ENCODE measurements at regions not wholly inside any gene's neighbourhood (a gene's known extent, or its start where the extent isn't known, plus 50 kb on each side); places are given as distances from the start of the nearest gene placed in this dataset.
"Not testable (repeated sequence)": the region's sequence is repeated elsewhere in the genome, so short reads cannot be mapped to it uniquely, and the experiment has no call there.

DNA sequence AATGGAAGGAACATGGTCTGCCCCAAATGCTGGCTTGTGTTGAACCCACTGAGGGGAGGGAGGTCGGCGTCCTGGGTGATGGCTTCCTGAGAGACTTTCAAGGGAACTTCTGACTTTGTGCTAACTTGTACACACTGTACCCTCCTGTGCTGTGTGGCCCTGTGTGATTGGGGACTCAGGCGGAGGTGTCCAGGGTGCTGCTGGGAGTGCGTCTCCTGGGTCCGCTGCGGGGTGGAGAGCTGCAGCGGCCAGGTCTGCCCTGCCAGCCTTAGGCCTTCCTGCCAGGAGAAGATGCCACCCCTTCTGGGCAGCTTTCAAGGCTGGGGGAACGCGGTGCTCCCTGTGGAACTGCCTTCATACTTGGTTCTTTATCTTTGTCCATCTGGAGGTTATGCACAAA, 170.1 kb downstream of the URI1 start:
- no peak overlapping the region for H3K4me3 Mint-ChIP-seq (ENCODE audit: low read depth, unreplicated experiment)
- H3K27me3 Mint-ChIP-seq (ENCODE audit: unreplicated experiment): peaks cover 25% of the 10 kb centered on the region
- CTCF ChIA-PET: no interaction called here
- DNase-seq: no peak
- no peak overlapping the region for H3K27ac Mint-ChIP-seq (ENCODE audit: unreplicated experiment)
- TF ChIP-seq, protein P1, sequence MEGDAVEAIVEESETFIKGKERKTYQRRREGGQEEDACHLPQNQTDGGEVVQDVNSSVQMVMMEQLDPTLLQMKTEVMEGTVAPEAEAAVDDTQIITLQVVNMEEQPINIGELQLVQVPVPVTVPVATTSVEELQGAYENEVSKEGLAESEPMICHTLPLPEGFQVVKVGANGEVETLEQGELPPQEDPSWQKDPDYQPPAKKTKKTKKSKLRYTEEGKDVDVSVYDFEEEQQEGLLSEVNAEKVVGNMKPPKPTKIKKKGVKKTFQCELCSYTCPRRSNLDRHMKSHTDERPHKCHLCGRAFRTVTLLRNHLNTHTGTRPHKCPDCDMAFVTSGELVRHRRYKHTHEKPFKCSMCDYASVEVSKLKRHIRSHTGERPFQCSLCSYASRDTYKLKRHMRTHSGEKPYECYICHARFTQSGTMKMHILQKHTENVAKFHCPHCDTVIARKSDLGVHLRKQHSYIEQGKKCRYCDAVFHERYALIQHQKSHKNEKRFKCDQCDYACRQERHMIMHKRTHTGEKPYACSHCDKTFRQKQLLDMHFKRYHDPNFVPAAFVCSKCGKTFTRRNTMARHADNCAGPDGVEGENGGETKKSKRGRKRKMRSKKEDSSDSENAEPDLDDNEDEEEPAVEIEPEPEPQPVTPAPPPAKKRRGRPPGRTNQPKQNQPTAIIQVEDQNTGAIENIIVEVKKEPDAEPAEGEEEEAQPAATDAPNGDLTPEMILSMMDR (IDR thresholded peaks at IDR 0.05; ENCODE audit: unreplicated experiment): no peak
- no peaks in the 10 kb centered on the region for H3K9me3 Mint-ChIP-seq (ENCODE audit: low read depth, unreplicated experiment)
- no peaks in the 10 kb centered on the region for H3K4me1 Mint-ChIP-seq (ENCODE audit: low read depth, unreplicated experiment)
- H3K36me3 Mint-ChIP-seq (ENCODE audit: insufficient read depth, unreplicated experiment): no peaks in the 10 kb centered on the region
- no TSS peak for BruUV-seq (replicated peaks)
- intact Hi-C loops (cut with micrococcal nuclease; ENCODE audit: unreplicated experiment): no loop called here

DNA sequence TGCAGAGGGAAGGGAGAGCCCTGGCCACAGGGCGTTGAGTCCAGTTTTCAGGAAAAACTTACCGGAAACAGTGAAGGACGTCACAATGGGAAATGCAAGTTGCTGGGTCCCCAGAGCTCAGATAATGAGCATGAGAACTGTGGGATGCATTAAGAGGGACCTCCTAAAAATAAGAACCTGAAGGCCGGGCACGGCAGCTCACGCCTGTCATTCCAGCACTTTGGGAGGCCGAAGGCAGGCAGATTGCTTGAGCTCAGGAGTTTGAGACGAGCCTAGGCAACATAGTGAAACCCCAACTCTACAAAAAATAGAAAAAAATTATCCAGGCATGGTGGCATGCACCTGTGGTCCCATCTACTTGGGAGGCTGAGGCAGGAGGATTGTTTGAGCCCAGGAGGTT, 170.6 kb downstream of the URI1 start:
- Mint-ChIP-seq H3K4me1 (ENCODE audit: low read depth, unreplicated experiment) (no peaks in the 10 kb centered on the region), H3K27me3 (ENCODE audit: unreplicated experiment) (peaks cover 25% of the 10 kb centered on the region), H3K27ac (ENCODE audit: unreplicated experiment) (no peak overlapping the region), H3K4me3 (ENCODE audit: low read depth, unreplicated experiment) (no peak overlapping the region), H3K9me3 (ENCODE audit: low read depth, unreplicated experiment) (no peaks in the 10 kb centered on the region), H3K36me3 (ENCODE audit: insufficient read depth, unreplicated experiment) (no peaks in the 10 kb centered on the region)
- CTCF ChIA-PET: no interaction called here
- TF ChIP-seq, protein P1 (IDR thresholded peaks at IDR 0.05; ENCODE audit: unreplicated experiment): no peak
- intact Hi-C loops (cut with micrococcal nuclease; ENCODE audit: unreplicated experiment): no loop called here
- DNase-seq: no peak
- BruUV-seq (replicated peaks): no TSS peak

DNA sequence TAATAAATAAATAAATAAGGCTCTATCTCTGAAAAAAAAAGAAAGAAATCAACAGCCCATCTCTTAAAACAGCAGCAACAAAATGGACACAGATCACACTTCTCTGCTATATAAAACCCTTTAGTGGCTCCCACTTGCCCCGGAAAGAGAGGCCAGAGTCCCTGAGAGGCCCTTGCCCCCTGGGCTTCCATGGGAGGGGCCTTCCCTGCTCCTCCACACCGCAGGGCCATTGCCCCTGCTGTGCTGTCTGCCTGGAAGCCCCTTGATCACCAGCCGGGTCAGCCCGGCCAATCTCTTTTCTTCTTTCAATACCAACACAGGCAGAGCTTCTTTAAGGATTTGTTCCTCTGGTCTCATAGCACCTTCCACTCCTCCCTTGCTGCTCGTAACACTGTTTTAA, 171.1 kb downstream of the URI1 start:
- Mint-ChIP-seq H3K9me3 (ENCODE audit: low read depth, unreplicated experiment) (no peaks in the 10 kb centered on the region), H3K4me1 (ENCODE audit: low read depth, unreplicated experiment) (no peaks in the 10 kb centered on the region), H3K27me3 (ENCODE audit: unreplicated experiment) (peaks cover 25% of the 10 kb centered on the region), H3K4me3 (ENCODE audit: low read depth, unreplicated experiment) (no peak overlapping the region), H3K36me3 (ENCODE audit: insufficient read depth, unreplicated experiment) (no peaks in the 10 kb centered on the region), H3K27ac (ENCODE audit: unreplicated experiment) (no peak overlapping the region)
- no TSS peak for BruUV-seq (replicated peaks)
- CTCF ChIA-PET: no interaction called here
- DNase-seq: no peak
- intact Hi-C loops (cut with micrococcal nuclease; ENCODE audit: unreplicated experiment): no loop called here
- TF ChIP-seq, protein P1 (IDR thresholded peaks at IDR 0.05; ENCODE audit: unreplicated experiment): no peak

DNA sequence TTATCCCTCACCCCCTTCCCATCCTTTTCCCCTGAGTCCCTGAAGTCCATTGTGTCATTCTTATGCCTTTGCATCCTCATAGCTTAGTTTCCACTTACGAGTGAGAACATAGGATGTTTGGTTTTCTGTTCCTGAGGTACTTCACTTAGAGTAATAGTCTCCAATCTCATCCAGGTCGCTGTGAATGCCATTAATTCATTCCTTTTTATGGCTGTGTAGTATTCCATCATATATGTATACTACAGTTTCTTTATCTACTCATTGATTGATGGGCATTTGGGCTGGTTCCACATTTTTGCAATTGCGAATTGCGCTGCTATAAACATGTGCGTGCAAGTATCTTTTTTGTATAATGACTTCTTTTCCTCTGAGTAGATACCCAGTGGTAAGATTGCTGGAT, 172.1 kb downstream of the URI1 start:
- BruUV-seq (replicated peaks); DNase-seq; H3K4me3 Mint-ChIP-seq (ENCODE audit: low read depth, unreplicated experiment); H3K36me3 Mint-ChIP-seq (ENCODE audit: insufficient read depth, unreplicated experiment); CTCF ChIA-PET; H3K27ac Mint-ChIP-seq (ENCODE audit: unreplicated experiment); intact Hi-C loops (cut with micrococcal nuclease; ENCODE audit: unreplicated experiment); H3K4me1 Mint-ChIP-seq (ENCODE audit: low read depth, unreplicated experiment); H3K9me3 Mint-ChIP-seq (ENCODE audit: low read depth, unreplicated experiment): not testable (repeated sequence)
- peaks cover 20% of the 10 kb centered on the region for H3K27me3 Mint-ChIP-seq (ENCODE audit: unreplicated experiment)

DNA sequence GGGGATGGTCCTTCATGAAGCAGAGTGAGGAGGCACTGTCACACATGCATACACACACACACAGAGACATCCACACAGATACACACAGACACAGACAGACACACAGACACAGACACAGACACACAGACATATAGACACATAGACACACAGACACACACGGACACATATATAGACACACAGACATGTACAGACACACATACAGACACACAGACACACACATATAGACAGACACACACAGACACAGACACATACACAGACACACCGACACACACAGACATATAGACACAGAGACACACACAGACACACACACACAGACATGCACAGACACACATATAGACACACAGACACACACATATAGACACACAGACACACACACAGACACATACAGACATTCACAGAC, 173.9 kb downstream of the URI1 start:
- DNase-seq: no peak
- intact Hi-C loops (cut with micrococcal nuclease; ENCODE audit: unreplicated experiment): no loop called here
- no TSS peak for BruUV-seq (replicated peaks)
- no peak overlapping the region for H3K27ac Mint-ChIP-seq (ENCODE audit: unreplicated experiment)
- no peaks in the 10 kb centered on the region for H3K4me1 Mint-ChIP-seq (ENCODE audit: low read depth, unreplicated experiment)
- peaks cover 10% of the 10 kb centered on the region for H3K27me3 Mint-ChIP-seq (ENCODE audit: unreplicated experiment)
- no peaks in the 10 kb centered on the region for H3K36me3 Mint-ChIP-seq (ENCODE audit: insufficient read depth, unreplicated experiment)
- TF ChIP-seq, protein P1 (IDR thresholded peaks at IDR 0.05; ENCODE audit: unreplicated experiment): no peak
- H3K9me3 Mint-ChIP-seq (ENCODE audit: low read depth, unreplicated experiment): no peaks in the 10 kb centered on the region
- H3K4me3 Mint-ChIP-seq (ENCODE audit: low read depth, unreplicated experiment): no peak overlapping the region
- CTCF ChIA-PET: no interaction called here

All from Calu3 (cell line).